ENCODE measurements at regions not wholly inside any gene's neighbourhood (a gene's known extent, or its start where the extent isn't known, plus 50 kb on each side); places are given as distances from the start of the nearest gene placed in this dataset.

- Histone ChIP-seq H3K27me3 (replicated peaks; ENCODE audit: control insufficient read depth, insufficient read depth, low read length, poor library complexity, severe bottlenecking) (no peaks in the 10 kb centered on the region), H3K27ac (ENCODE audit: insufficient read depth, low read length, poor library complexity, severe bottlenecking) (no peak overlapping the region), H3K36me3 (ENCODE audit: control insufficient read depth, insufficient read depth, low read length) (no peaks in the 10 kb centered on the region), H3K4me3 (ENCODE audit: insufficient read depth, low read depth, low read length, poor library complexity, severe bottlenecking) (no peak overlapping the region), H3K4me1 (ENCODE audit: control insufficient read depth, insufficient read depth, low read length, poor library complexity, severe bottlenecking) (no peaks in the 10 kb centered on the region), H3K9me3 (ENCODE audit: control insufficient read depth, low read length) (no peaks in the 10 kb centered on the region)
- no peak for DNase-seq
Observed at GRCh38 chr21:27104846-27105431, 138.1 kb upstream of the ADAMTS5 start.

GRCh38 chr21:27103768-27104167 is 136.9 kb upstream of the ADAMTS5 start:
- no peak overlapping the region for H3K4me3 ChIP-seq (ENCODE audit: insufficient read depth, low read depth, low read length, poor library complexity, severe bottlenecking)
- no peaks in the 10 kb centered on the region for H3K36me3 ChIP-seq (ENCODE audit: control insufficient read depth, insufficient read depth, low read length)
- no peaks in the 10 kb centered on the region for H3K27me3 ChIP-seq (replicated peaks; ENCODE audit: control insufficient read depth, insufficient read depth, low read length, poor library complexity, severe bottlenecking)
- no peak overlapping the region for H3K27ac ChIP-seq (ENCODE audit: insufficient read depth, low read length, poor library complexity, severe bottlenecking)
- DNase-seq: no peak
- no peaks in the 10 kb centered on the region for H3K4me1 ChIP-seq (ENCODE audit: control insufficient read depth, insufficient read depth, low read length, poor library complexity, severe bottlenecking)
- H3K9me3 ChIP-seq (ENCODE audit: control insufficient read depth, low read length): no peaks in the 10 kb centered on the region

- no peaks in the 10 kb centered on the region for H3K4me1 ChIP-seq (ENCODE audit: control insufficient read depth, insufficient read depth, low read length, poor library complexity, severe bottlenecking)
- no peaks in the 10 kb centered on the region for H3K9me3 ChIP-seq (ENCODE audit: control insufficient read depth, low read length)
- no peak overlapping the region for H3K27ac ChIP-seq (ENCODE audit: insufficient read depth, low read length, poor library complexity, severe bottlenecking)
- no peak for DNase-seq
- no peak overlapping the region for H3K4me3 ChIP-seq (ENCODE audit: insufficient read depth, low read depth, low read length, poor library complexity, severe bottlenecking)
- H3K27me3 ChIP-seq (replicated peaks; ENCODE audit: control insufficient read depth, insufficient read depth, low read length, poor library complexity, severe bottlenecking): no peaks in the 10 kb centered on the region
- H3K36me3 ChIP-seq (ENCODE audit: control insufficient read depth, insufficient read depth, low read length): no peaks in the 10 kb centered on the region
Observed at GRCh38 chr21:27101523-27101922, 134.6 kb upstream of the ADAMTS5 start.

- no peaks in the 10 kb centered on the region for H3K4me1 ChIP-seq (ENCODE audit: control insufficient read depth, insufficient read depth, low read length, poor library complexity, severe bottlenecking)
- no peak for DNase-seq
- no peaks in the 10 kb centered on the region for H3K36me3 ChIP-seq (ENCODE audit: control insufficient read depth, insufficient read depth, low read length)
- H3K9me3 ChIP-seq (ENCODE audit: control insufficient read depth, low read length): no peaks in the 10 kb centered on the region
- H3K4me3 ChIP-seq (ENCODE audit: insufficient read depth, low read depth, low read length, poor library complexity, severe bottlenecking): no peak overlapping the region
- H3K27me3 ChIP-seq (replicated peaks; ENCODE audit: control insufficient read depth, insufficient read depth, low read length, poor library complexity, severe bottlenecking): no peaks in the 10 kb centered on the region
- H3K27ac ChIP-seq (ENCODE audit: insufficient read depth, low read length, poor library complexity, severe bottlenecking): no peak overlapping the region
Observed at GRCh38 chr21:27094184-27094948, 127.5 kb upstream of the ADAMTS5 start.

GRCh38 chr21:27086630-27087029 is 119.7 kb upstream of the ADAMTS5 start:
- DNase-seq: no peak
- Histone ChIP-seq H3K4me1 (ENCODE audit: control insufficient read depth, insufficient read depth, low read length, poor library complexity, severe bottlenecking) (no peaks in the 10 kb centered on the region), H3K9me3 (ENCODE audit: control insufficient read depth, low read length) (no peaks in the 10 kb centered on the region), H3K36me3 (ENCODE audit: control insufficient read depth, insufficient read depth, low read length) (no peaks in the 10 kb centered on the region), H3K4me3 (ENCODE audit: insufficient read depth, low read depth, low read length, poor library complexity, severe bottlenecking) (no peak overlapping the region), H3K27me3 (replicated peaks; ENCODE audit: control insufficient read depth, insufficient read depth, low read length, poor library complexity, severe bottlenecking) (no peaks in the 10 kb centered on the region), H3K27ac (ENCODE audit: insufficient read depth, low read length, poor library complexity, severe bottlenecking) (no peak overlapping the region)

GRCh38 chr21:27086186-27086585 is 119.3 kb upstream of the ADAMTS5 start:
- no peaks in the 10 kb centered on the region for H3K4me1 ChIP-seq (ENCODE audit: control insufficient read depth, insufficient read depth, low read length, poor library complexity, severe bottlenecking)
- no peak for DNase-seq
- H3K27ac ChIP-seq (ENCODE audit: insufficient read depth, low read length, poor library complexity, severe bottlenecking): no peak overlapping the region
- no peak overlapping the region for H3K4me3 ChIP-seq (ENCODE audit: insufficient read depth, low read depth, low read length, poor library complexity, severe bottlenecking)
- no peaks in the 10 kb centered on the region for H3K36me3 ChIP-seq (ENCODE audit: control insufficient read depth, insufficient read depth, low read length)
- no peaks in the 10 kb centered on the region for H3K27me3 ChIP-seq (replicated peaks; ENCODE audit: control insufficient read depth, insufficient read depth, low read length, poor library complexity, severe bottlenecking)
- no peaks in the 10 kb centered on the region for H3K9me3 ChIP-seq (ENCODE audit: control insufficient read depth, low read length)

GRCh38 chr21:27085387-27085786 is 118.5 kb upstream of the ADAMTS5 start:
- Histone ChIP-seq H3K27ac (ENCODE audit: insufficient read depth, low read length, poor library complexity, severe bottlenecking) (no peak overlapping the region), H3K36me3 (ENCODE audit: control insufficient read depth, insufficient read depth, low read length) (no peaks in the 10 kb centered on the region), H3K4me3 (ENCODE audit: insufficient read depth, low read depth, low read length, poor library complexity, severe bottlenecking) (no peak overlapping the region), H3K4me1 (ENCODE audit: control insufficient read depth, insufficient read depth, low read length, poor library complexity, severe bottlenecking) (no peaks in the 10 kb centered on the region), H3K9me3 (ENCODE audit: control insufficient read depth, low read length) (no peaks in the 10 kb centered on the region), H3K27me3 (replicated peaks; ENCODE audit: control insufficient read depth, insufficient read depth, low read length, poor library complexity, severe bottlenecking) (no peaks in the 10 kb centered on the region)
- no peak for DNase-seq

GRCh38 chr21:27083144-27083543 is 116.3 kb upstream of the ADAMTS5 start:
- Histone ChIP-seq H3K36me3 (ENCODE audit: control insufficient read depth, insufficient read depth, low read length) (no peaks in the 10 kb centered on the region), H3K27ac (ENCODE audit: insufficient read depth, low read length, poor library complexity, severe bottlenecking) (no peak overlapping the region), H3K27me3 (replicated peaks; ENCODE audit: control insufficient read depth, insufficient read depth, low read length, poor library complexity, severe bottlenecking) (no peaks in the 10 kb centered on the region), H3K4me3 (ENCODE audit: insufficient read depth, low read depth, low read length, poor library complexity, severe bottlenecking) (no peak overlapping the region), H3K9me3 (ENCODE audit: control insufficient read depth, low read length) (no peaks in the 10 kb centered on the region), H3K4me1 (ENCODE audit: control insufficient read depth, insufficient read depth, low read length, poor library complexity, severe bottlenecking) (no peaks in the 10 kb centered on the region)
- no peak for DNase-seq

GRCh38 chr21:27082431-27083010 is 115.6 kb upstream of the ADAMTS5 start:
- no peak for DNase-seq
- Histone ChIP-seq H3K36me3 (ENCODE audit: control insufficient read depth, insufficient read depth, low read length) (no peaks in the 10 kb centered on the region), H3K4me1 (ENCODE audit: control insufficient read depth, insufficient read depth, low read length, poor library complexity, severe bottlenecking) (no peaks in the 10 kb centered on the region), H3K27ac (ENCODE audit: insufficient read depth, low read length, poor library complexity, severe bottlenecking) (no peak overlapping the region), H3K4me3 (ENCODE audit: insufficient read depth, low read depth, low read length, poor library complexity, severe bottlenecking) (no peak overlapping the region), H3K9me3 (ENCODE audit: control insufficient read depth, low read length) (no peaks in the 10 kb centered on the region), H3K27me3 (replicated peaks; ENCODE audit: control insufficient read depth, insufficient read depth, low read length, poor library complexity, severe bottlenecking) (no peaks in the 10 kb centered on the region)

- Histone ChIP-seq H3K36me3 (ENCODE audit: control insufficient read depth, insufficient read depth, low read length) (no peaks in the 10 kb centered on the region), H3K27ac (ENCODE audit: insufficient read depth, low read length, poor library complexity, severe bottlenecking) (no peak overlapping the region), H3K9me3 (ENCODE audit: control insufficient read depth, low read length) (no peaks in the 10 kb centered on the region), H3K4me3 (ENCODE audit: insufficient read depth, low read depth, low read length, poor library complexity, severe bottlenecking) (no peak overlapping the region), H3K27me3 (replicated peaks; ENCODE audit: control insufficient read depth, insufficient read depth, low read length, poor library complexity, severe bottlenecking) (no peaks in the 10 kb centered on the region), H3K4me1 (ENCODE audit: control insufficient read depth, insufficient read depth, low read length, poor library complexity, severe bottlenecking) (no peaks in the 10 kb centered on the region)
- no peak for DNase-seq
Observed at GRCh38 chr21:27079636-27080240, 112.8 kb upstream of the ADAMTS5 start.

Data from effector memory CD4-positive, alpha-beta T cell (primary cell).